ENCODE measurements at regions not wholly inside any gene's neighbourhood (a gene's known extent, or its start where the extent isn't known, plus 50 kb on each side); places are given as distances from the start of the nearest gene placed in this dataset.
"Not testable (repeated sequence)": the region's sequence is repeated elsewhere in the genome, so short reads cannot be mapped to it uniquely, and the experiment has no call there.

DNA sequence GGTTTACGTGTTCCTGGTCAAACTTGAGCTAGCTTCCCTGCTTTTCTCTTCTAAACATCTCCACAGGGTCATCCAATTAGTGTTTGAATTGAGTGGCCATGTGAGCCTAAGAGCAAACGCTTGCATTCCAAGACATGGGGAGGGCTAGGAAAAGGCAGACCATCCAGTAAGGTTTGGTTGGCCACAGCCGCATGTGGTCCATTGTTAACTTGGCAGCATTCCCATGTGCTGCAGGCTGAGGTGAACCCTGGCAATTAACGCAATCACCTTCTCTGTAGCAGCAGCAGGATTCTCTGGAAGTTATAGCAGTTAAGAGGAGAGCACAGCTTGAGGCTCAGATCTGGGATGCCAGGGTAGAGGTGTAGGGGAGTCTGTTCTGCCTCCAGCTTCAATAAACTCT lies 502.2 kb upstream of the LMCD1 start:
- in situ Hi-C loops (cut with MboI; ENCODE audit: low sequenced_read_pairs) = no loop called here

DNA sequence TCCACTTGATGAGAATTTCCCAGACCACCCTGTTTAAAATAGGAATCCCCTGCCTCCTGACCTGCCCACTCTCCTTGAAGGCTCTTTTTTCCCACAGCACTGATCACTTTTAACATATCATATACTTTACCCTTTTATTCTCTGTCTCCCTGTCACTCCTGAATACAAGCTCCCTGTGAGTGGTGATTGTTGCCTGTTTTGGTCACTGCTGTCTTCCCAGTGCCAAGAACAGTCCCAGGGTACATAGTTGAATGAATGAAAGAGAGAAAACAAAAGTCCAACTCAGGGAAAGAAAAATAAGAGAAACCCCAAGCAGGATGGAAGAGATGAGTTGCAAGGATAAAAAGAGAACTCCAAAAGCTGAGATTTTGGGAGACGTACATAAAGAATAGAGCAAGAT lies 500.3 kb upstream of the LMCD1 start:
- in situ Hi-C loops (cut with MboI; ENCODE audit: low sequenced_read_pairs) = no loop called here

DNA sequence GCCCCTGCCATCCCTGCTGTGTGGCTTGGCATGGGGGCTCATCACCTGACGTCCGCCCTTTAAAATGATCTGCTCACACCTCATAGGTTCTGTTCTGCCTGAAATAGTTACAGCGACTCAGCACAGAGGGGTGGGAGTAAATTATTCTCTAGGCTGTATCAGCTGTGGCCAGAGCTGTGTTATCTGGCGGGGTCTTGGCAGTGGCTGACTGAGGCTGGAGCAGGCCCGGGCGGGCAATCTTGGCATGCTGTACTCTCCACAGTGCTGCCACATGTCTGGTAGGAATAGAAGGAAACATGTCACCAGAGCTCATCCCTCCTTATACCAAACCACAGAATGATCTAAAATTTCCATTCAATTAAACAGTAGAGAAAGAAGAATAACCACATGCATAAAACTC lies 499.9 kb upstream of the LMCD1 start:
- in situ Hi-C loops (cut with MboI; ENCODE audit: low sequenced_read_pairs) = no loop called here

DNA sequence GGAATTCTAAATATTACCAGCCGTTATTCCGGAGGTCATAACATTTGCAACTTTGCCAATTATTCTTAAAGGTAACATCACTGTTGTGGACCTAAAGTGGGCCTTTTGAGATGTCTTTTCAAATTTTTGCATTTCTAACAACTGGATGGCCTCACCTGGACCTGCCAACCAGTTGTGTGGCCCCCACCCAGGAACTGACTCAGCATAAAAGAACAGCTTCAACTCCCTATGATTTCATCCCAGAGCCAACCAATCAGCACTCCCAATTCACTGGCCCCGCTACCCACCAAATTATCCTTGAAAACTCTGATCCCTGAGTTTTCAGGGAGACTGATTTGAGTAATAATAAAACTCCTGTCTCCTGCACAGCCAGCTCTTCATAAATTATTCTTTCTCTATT lies 489.7 kb upstream of the LMCD1 start:
- in situ Hi-C loops (cut with MboI; ENCODE audit: low sequenced_read_pairs) = no loop called here

DNA sequence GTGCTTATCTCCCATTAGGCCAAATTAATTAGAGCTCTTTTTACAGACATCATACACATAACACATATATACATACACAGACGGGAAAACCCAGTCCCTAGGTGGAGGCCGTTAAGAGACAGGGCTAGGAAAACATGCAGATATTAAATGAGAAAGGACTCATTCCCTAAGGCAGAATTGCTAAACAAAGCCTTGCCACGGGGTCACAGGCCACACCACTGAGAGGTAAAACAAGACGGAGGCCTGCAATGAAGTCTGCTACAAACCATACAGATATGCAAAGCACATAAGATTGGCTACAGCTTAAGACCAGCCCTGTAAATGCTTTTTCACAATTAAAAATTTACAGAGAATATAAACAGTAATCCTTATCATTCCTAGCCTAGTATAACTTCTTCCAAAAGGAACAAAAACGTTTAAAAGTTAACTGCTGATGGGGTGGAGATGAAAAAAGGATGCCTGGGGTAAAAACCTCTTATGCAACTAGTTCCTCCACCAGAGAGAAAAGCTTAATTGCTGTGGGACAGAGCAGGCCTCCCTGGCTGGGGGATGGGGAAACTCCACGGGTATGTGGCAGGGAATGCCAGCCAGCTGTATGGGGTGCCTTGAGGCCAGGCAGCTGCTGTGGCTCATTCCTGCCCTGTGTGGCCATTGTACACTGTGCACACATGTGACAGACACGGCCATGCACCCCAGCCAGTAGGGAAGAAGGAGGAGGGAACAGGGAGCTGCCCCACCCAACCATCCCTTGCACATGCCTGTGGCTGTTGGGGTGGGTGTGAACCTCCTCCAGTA lies 481.4 kb upstream of the LMCD1 start:
- in situ Hi-C loops (cut with MboI; ENCODE audit: low sequenced_read_pairs) = no loop called here

DNA sequence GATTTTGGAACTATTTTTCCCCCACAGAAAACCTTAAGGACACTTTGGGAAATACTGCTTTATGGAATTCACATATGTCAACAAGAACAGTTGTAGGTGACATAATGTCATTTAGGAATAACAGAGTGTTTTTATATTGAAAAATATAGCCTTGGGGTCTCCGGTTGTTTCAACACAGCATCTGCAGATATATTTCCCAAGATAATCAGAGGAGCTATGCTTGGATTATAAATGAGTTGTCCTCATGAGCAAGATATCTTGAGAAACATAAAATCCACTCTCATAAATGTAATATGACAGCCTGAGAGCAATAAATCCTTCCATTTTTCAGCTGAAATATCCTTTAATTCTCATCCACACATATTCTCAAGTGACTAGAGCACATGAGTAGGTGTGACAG lies 473.7 kb upstream of the LMCD1 start:
- in situ Hi-C loops (cut with MboI; ENCODE audit: low sequenced_read_pairs) = no loop called here

DNA sequence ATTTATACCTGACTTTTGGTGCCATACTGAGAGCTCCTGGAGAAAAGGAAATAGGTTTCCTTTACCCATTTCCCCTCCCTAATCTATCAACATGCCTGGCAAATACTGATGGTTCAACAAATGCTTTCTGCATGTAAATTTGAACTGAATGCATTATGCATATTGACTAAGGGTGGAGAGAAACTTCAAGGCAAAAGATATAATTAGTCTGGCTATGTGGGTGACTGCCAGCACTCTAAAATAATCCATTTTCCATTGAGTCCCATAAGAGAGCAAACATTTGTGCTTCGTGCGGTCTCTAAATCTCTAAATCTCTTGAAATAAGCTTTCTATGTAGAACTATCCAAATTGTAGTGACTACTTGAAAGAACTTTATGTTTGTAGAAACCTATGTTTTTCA lies 451.3 kb upstream of the LMCD1 start:
- in situ Hi-C loops (cut with MboI; ENCODE audit: low sequenced_read_pairs) = no loop called here

DNA sequence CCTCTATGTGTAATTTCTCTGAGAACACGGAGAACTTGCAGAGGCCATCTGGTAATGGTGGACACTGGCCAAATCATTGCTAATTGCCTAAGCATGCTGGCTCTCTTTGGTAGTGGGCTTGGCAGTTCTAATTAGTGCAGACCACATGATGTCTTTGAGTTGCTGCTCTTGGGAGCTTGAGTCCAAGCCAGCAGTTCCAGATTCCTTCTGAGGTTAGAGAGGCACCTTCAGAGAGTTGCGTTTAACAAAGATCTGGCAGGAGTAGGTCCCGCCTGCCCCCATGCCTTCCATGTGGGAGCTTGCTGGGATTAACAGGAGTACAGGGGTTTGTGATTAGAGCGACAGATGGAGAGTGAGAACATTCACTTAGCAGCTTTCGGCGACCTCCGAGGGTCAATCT lies 449.0 kb upstream of the LMCD1 start:
- in situ Hi-C loops (cut with MboI; ENCODE audit: low sequenced_read_pairs) = no loop called here

DNA sequence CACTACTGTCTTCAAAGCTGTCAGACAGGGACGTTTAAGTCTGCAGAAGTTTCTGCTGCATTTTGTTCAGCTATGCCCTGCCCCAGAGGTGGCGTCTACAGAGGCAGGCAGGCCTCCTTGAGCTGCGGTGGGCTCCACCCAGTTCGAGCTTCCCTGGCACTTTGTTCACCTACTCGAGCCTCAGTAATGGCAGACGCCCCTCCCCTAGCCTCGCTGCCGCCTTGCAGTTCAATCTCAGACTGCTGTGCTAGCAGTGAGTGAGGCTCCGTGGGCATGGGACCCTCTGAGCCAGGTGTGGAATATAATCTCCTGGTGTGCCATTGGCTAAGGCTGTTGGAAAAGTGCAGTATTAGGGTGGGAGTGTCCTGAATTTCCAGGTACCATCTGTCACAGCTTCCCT lies 433.5 kb upstream of the LMCD1 start:
- in situ Hi-C loops (cut with MboI; ENCODE audit: low sequenced_read_pairs) = not testable (repeated sequence)

DNA sequence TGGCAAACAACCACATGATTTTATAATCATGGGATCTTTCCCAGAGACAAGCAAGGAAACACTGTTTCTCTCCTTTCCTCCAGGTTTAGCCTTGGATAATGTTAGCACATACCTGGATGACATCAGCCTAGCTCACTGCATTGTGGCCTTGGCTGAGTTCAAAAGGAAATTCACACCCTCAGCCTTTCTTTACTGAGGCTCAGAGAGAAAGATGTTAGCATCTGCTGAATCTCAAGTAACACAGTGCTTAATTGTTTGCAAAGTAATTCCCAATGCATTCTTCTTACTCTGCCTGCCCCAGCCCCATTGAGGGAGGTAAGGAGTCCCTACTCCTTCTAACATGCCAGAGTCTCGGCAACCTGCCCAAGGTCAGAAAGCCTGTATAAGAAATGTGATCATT lies 432.2 kb upstream of the LMCD1 start:
- in situ Hi-C loops (cut with MboI; ENCODE audit: low sequenced_read_pairs) = no loop called here

DNA sequence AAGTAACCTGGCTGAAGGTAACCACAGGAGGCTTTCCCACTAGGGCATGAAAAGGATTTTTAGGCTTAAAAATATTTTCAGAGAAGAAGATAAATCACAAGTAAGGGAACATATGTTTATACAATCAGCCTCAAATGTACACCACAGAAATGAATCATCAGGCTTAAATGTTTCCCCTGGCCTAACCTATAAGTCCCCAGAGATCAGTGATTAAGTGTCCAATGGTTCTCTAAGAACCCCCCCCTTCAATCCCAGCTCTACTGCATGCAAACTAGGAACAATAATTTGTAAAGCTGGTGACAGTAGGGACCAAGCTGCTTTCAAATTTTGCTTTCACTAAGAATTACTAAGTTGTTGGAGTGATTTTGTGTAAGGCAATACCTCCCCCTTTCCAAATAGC lies 431.6 kb upstream of the LMCD1 start:
- in situ Hi-C loops (cut with MboI; ENCODE audit: low sequenced_read_pairs) = no loop called here

DNA sequence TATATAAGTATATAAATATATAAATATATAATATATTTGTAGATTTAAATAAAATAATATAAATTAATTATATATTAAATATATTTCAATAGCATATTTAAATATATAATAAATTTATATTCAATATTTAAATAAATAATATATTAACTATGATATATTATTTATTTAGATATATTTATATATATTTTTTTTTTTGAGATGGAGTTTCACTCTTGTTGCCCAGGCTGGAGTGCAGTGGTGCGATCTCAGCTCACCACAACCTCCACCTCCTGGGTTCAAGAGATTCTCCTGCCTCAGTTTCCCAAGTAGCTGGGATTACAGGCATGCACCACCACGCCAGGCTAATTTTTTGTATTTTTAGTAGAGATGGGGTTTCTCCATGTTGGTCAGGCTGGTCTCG lies 426.9 kb upstream of the LMCD1 start:
- in situ Hi-C loops (cut with MboI; ENCODE audit: low sequenced_read_pairs) = not testable (repeated sequence)

DNA sequence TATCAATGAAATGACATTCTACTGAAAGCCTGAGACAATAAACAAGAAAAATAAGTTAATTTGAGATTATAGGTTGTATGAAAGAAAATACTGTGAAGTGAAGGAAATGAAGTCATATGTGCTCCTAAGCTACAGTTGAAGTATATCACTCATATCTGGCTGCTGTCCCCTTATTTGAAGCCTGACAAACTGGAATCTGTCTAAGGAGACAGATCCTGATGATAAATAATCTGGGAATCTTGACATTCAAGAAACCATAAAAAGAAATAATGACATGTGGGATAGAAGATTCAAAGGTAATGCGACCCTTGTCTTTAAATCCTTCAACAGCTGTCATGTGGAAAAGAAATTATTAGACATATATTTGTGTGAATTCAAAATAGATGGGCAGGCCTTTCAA lies 424.5 kb upstream of the LMCD1 start:
- in situ Hi-C loops (cut with MboI; ENCODE audit: low sequenced_read_pairs) = no loop called here

DNA sequence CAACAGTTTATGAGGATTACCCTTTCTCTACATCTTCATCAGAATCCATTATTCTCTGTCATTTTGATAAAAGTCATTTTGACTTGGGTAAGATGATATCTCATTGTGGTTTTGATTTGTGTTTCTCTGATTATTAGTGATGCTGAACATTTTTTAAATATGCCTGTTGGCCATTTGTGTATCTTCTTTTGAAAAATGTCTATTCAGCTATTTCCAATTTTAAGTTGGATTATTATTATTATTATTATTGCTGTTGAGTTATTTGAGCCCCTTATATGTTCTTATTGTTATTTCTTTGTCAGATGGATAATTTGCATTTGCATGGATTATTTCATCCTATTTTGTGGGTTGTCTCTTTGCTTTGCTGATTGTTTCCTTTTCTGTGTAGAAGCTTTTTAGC lies 421.2 kb upstream of the LMCD1 start:
- in situ Hi-C loops (cut with MboI; ENCODE audit: low sequenced_read_pairs) = no loop called here

DNA sequence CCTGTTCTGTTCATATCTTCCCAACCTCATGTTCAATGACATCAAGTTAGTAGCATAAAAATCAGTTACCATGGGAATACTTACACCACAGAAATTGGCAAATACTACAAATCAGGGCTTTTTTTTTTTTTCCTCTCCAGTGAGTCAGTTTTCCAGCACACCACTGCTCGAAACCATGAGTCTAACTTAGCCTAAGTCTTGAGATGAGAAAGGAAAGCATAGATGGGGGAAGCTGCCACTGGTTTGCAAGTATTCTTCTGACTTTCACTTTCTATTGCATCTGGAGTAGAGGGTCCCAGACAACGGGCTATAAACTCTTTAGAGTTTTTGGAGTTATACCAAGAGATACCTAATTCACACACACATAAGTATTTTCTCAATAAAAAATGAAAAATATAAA lies 416.1 kb upstream of the LMCD1 start:
- in situ Hi-C loops (cut with MboI; ENCODE audit: low sequenced_read_pairs) = no loop called here

DNA sequence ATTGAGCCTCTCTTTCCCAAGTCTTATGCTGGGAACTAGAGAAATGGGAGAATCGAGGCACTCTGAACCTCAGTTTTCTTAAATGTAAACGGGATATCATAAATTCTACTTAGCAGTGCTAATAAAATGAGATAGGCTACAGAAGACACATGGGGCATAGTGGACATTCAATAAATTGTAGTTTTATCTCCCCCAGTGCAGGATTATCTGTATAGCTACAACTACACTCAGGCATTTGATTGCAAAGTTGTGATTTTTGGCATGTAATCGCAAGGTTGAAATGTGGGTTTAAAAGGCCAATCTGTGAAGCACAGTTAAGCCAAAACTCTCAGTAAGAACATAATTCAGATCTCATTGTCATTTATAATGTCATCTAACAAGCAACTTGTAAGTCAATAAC lies 413.7 kb upstream of the LMCD1 start:
- in situ Hi-C loops (cut with MboI; ENCODE audit: low sequenced_read_pairs) = no loop called here

DNA sequence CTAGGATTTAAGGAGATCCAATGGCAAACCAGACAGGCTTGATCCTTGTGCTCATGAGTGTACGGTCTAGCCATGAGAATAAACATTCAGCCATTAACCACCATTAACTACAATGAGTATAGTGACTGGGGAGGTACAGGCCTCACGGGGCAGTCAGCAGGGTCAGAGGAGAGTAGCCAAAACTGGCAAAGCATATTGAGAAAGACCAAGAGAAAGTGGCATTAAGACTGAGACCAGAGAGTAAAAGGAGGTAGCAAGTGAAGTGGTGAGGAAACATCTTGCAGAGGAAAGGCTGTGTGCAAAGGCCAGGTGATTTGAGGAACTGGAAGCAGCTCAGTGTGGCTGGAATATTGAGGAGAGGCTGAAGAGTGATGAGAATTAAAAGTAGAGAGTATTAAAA lies 407.2 kb upstream of the LMCD1 start:
- in situ Hi-C loops (cut with MboI; ENCODE audit: low sequenced_read_pairs) = no loop called here

DNA sequence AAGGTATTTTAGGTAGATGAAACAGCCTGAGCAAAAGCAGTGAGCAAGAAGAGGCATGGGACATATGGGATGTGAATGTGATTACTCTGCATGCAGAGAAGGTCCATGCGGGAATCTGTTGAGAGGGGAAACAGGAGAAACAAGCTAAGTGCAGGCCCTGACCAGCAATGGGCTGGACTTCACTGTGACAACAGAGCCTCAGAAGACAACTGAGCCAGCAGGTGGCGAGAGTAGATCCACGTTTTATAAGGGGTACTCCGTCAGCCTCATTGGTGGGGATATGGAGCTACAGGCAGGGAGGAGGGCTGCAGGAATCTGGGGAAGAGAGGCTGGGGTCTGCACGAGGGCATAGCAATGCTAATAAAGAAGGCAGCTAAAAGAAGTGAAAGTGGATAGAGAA lies 405.9 kb upstream of the LMCD1 start:
- in situ Hi-C loops (cut with MboI; ENCODE audit: low sequenced_read_pairs) = no loop called here

DNA sequence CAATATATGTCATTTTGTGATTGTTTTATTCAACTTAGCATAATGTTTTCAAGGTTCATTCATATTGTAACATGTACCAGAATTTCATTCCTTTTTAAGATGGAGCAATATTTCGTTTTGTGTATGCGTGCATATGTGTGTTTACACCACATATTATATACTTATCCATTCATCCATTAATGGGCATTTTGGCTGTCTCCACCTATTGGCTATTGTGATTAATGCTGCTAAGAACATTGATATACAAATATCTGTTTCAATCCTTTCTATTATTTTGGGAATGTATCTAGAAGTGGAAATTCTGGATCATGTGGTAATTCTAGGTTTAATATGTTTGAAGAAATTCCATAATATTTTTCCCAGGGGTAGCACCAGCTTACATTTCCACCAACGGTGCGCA lies 403.9 kb upstream of the LMCD1 start:
- in situ Hi-C loops (cut with MboI; ENCODE audit: low sequenced_read_pairs) = no loop called here

DNA sequence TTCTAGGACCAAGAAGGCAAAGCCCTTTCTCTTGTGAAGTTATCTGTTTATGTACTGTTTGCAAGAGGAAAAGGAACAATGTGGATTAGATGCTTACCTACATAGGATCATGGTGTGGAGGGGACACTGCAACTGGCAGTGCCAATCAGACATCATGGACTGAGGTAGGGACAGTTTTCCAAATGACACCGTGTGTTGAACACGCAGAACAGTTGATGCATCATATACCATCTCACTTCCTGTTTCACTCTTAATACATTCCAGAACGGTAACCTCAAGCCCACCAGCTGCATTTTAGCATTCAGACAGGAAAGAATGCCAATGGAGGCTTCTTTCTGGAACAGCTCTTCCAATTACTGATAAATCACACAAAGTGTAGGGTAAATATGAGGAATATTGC lies 397.7 kb upstream of the LMCD1 start:
- in situ Hi-C loops (cut with MboI; ENCODE audit: low sequenced_read_pairs) = no loop called here

DNA sequence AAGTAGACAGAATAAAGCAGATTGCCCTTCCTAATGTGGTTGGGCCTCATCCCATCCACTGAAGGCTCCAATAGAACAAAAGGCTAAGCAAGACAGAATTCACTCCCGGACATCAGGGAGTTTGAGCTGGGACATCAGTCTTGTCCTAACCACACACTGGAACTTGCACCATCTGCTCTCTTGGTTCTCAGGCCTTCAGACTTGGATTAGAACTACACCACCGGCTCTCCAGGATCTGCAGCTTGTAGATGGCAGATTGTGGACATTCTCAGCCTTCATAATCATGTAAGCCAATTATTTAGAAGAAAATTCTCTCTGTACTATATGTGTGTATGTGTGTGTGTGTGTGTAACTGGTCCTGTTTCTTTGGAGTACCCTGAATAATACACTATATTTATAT lies 394.7 kb upstream of the LMCD1 start:
- in situ Hi-C loops (cut with MboI; ENCODE audit: low sequenced_read_pairs) = no loop called here

DNA sequence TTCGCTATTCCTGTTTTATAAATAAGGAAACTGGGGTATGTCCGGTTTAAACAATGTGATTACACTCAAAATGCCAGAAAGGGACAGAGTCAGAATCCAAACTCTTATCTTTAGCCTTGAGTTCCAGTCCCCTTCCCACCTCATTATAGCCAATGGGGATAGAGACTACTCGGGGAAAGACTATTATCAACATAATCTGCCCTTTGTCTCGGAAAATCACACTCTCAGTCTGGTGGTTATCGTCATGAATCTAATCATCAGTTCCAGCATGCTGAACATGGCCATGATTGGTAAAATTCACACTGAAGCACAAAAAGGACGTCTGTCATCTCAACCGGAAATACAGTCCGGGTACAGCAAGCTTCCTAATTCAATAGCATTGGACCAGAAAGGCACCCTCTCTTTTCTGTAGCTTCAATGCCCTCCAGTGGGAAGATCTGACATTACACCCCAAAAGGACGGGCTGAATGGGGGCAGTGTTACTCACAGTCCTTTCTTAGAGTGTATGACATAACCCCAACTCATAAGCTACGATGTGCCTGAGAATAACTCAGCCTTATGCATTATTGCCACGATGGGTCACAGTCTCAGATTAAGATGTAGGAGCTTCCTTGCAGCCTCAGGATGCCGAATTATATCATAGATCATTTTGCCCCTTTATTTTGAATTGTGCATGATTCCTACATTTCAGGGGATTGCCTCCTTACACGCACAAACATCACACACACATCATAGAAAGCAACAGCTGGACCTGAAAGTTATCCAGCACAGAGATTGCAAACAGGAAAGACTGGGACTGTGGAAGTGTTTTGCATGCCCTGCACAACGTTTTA lies 390.4 kb upstream of the LMCD1 start:
- in situ Hi-C loops (cut with MboI; ENCODE audit: low sequenced_read_pairs) = no loop called here

DNA sequence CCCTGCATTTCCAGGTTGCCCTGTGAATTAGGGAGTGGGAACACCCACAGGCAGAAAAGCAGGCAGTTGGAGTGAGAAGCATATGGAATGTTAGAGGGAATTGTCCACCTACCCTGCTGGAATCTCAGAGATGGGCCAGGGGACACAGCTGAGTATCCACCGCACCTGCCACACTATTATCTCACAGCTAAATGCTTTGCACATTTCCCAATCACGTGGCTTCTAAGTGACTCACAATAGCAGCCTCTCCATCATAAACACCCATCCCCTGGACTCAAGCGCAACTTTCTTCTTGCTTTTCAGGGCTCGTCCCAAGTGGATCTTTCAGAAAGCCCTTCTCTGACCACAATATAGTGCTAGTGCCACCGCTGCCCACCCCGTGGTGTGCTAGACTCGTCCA lies 389.0 kb upstream of the LMCD1 start:
- in situ Hi-C loops (cut with MboI; ENCODE audit: low sequenced_read_pairs) = no loop called here

Data from hTERT RPE-1 (cell line).